ENCODE measurements at regions not wholly inside any gene's neighbourhood (a gene's known extent, or its start where the extent isn't known, plus 50 kb on each side); places are given as distances from the start of the nearest gene placed in this dataset.

GRCh38 chr10:30553626-30554439 is 75.7 kb downstream of the LYZL2 start:
- TF ChIP-seq YY1 (IDR thresholded peaks at IDR 0.05; ENCODE audit: extremely low read depth, insufficient replicate concordance, low read depth, low read length), result no peak
- TF ChIP-seq SIN3A (IDR thresholded peaks at IDR 0.05; ENCODE audit: low read depth), result no peak
- TF ChIP-seq CTCF (IDR thresholded peaks at IDR 0.05 in 2 of 3, conservative IDR thresholded peaks at IDR 0.05 in 1 of 3; ENCODE audit: borderline replicate concordance in 1 of 3, insufficient read depth in 1 of 3, low read depth in 2 of 3, low read length in 2 of 3), result no peak
- TF ChIP-seq, protein P1, sequence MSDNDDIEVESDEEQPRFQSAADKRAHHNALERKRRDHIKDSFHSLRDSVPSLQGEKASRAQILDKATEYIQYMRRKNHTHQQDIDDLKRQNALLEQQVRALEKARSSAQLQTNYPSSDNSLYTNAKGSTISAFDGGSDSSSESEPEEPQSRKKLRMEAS (IDR thresholded peaks at IDR 0.05), result no peak
- TF ChIP-seq POLR2A (IDR thresholded peaks at IDR 0.05; ENCODE audit: borderline replicate concordance, extremely low read depth, insufficient read depth, insufficient read length), result no peak
- no peak for TF ChIP-seq FOSL1 (IDR thresholded peaks at IDR 0.05; ENCODE audit: low read depth)
- TF ChIP-seq CEBPB (IDR thresholded peaks at IDR 0.05; ENCODE audit: low read depth), result no peak
- TF ChIP-seq EZH2 (IDR thresholded peaks at IDR 0.05), result no peak
- no peak for TF ChIP-seq POLR2AphosphoS5 (IDR thresholded peaks at IDR 0.05; ENCODE audit: low read depth, low read length)
